ENCODE measurements at regions not wholly inside any gene's neighbourhood (a gene's known extent, or its start where the extent isn't known, plus 50 kb on each side); places are given as distances from the start of the nearest gene placed in this dataset.

DNA sequence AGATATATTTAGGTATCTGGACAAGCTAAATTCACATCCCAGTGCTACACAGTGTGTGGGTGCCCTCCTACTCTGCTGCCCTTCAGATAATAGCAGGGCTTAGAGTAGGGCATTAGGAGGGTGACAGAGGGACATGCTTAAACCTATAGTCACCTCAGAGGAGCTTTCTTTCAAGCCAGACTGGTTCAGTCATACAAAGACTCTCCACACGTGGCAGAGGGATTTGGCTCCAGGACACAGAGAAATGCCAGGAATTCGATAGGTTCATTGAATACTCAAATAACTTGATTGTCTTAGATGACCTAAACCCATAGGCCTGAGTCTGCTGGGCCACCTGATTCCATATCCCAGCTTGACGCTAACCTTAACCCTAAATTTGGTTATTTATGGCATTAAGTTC lies 163.5 kb downstream of the TPH2 start:
- TF ChIP-seq, protein P1, sequence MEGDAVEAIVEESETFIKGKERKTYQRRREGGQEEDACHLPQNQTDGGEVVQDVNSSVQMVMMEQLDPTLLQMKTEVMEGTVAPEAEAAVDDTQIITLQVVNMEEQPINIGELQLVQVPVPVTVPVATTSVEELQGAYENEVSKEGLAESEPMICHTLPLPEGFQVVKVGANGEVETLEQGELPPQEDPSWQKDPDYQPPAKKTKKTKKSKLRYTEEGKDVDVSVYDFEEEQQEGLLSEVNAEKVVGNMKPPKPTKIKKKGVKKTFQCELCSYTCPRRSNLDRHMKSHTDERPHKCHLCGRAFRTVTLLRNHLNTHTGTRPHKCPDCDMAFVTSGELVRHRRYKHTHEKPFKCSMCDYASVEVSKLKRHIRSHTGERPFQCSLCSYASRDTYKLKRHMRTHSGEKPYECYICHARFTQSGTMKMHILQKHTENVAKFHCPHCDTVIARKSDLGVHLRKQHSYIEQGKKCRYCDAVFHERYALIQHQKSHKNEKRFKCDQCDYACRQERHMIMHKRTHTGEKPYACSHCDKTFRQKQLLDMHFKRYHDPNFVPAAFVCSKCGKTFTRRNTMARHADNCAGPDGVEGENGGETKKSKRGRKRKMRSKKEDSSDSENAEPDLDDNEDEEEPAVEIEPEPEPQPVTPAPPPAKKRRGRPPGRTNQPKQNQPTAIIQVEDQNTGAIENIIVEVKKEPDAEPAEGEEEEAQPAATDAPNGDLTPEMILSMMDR (IDR thresholded peaks at IDR 0.05; ENCODE audit: low read length), result no peak
- TF ChIP-seq EZH2 (IDR thresholded peaks at IDR 0.05; ENCODE audit: borderline replicate concordance, low read length), result no peak

Measured in OCI-LY1 (cell line).